ENCODE measurements at regions not wholly inside any gene's neighbourhood (a gene's known extent, or its start where the extent isn't known, plus 50 kb on each side); places are given as distances from the start of the nearest gene placed in this dataset.

GRCh38 chr4:31141095-31141831 lies 421.1 kb downstream of the PCDH7 start (continued):
- TF ChIP-seq, protein P1, sequence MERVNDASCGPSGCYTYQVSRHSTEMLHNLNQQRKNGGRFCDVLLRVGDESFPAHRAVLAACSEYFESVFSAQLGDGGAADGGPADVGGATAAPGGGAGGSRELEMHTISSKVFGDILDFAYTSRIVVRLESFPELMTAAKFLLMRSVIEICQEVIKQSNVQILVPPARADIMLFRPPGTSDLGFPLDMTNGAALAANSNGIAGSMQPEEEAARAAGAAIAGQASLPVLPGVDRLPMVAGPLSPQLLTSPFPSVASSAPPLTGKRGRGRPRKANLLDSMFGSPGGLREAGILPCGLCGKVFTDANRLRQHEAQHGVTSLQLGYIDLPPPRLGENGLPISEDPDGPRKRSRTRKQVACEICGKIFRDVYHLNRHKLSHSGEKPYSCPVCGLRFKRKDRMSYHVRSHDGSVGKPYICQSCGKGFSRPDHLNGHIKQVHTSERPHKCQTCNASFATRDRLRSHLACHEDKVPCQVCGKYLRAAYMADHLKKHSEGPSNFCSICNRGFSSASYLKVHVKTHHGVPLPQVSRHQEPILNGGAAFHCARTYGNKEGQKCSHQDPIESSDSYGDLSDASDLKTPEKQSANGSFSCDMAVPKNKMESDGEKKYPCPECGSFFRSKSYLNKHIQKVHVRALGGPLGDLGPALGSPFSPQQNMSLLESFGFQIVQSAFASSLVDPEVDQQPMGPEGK (CRISPR knock-in tag; IDR thresholded peaks at IDR 0.05; ENCODE audit: borderline replicate concordance) = no peak
- TF ChIP-seq BACH2 (CRISPR knock-in tag; IDR thresholded peaks at IDR 0.05; ENCODE audit: borderline replicate concordance) (no peak), OSR1 (CRISPR knock-in tag; IDR thresholded peaks at IDR 0.05) (no peak), GLIS3 (CRISPR knock-in tag; IDR thresholded peaks at IDR 0.05) (no peak)

DNA sequence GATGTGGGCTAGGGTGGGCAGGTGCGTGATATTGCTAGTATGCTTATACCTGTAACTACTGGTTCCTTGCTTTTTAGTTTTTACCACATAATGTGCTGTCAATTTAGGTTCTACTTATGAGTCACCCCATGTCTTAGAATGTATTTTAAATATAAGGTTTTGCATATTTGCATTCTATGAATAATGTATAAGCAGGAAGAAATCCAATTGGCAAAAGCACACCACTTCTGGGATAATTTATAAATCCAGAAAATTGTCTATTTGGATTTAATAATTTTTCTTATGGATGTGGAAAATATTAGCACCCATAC lies 421.6 kb downstream of the PCDH7 start:
- TF ChIP-seq ZNF565 (CRISPR knock-in tag; conservative IDR thresholded peaks at IDR 0.05; ENCODE audit: low read depth) = no peak
- no peak for TF ChIP-seq OSR1 (CRISPR knock-in tag; IDR thresholded peaks at IDR 0.05)
- TF ChIP-seq TOX (CRISPR knock-in tag; IDR thresholded peaks at IDR 0.05; ENCODE audit: borderline replicate concordance) = no peak
- no peak for TF ChIP-seq POU6F1 (CRISPR knock-in tag; IDR thresholded peaks at IDR 0.05; ENCODE audit: borderline replicate concordance, low read depth)
- TF ChIP-seq BACH2 (CRISPR knock-in tag; IDR thresholded peaks at IDR 0.05; ENCODE audit: borderline replicate concordance) = no peak
- TF ChIP-seq ZFP3 (CRISPR knock-in tag; IDR thresholded peaks at IDR 0.05) = no peak
- no peak for TF ChIP-seq ISL1 (CRISPR knock-in tag; IDR thresholded peaks at IDR 0.05)
- no peak for TF ChIP-seq CREB5 (CRISPR knock-in tag; IDR thresholded peaks at IDR 0.05; ENCODE audit: low read depth)
- no peak for TF ChIP-seq PPARA (CRISPR knock-in tag; IDR thresholded peaks at IDR 0.05; ENCODE audit: borderline replicate concordance)
- no peak for TF ChIP-seq ESRRG (CRISPR knock-in tag; IDR thresholded peaks at IDR 0.05)
- no peak for TF ChIP-seq ARNTL (CRISPR knock-in tag; IDR thresholded peaks at IDR 0.05; ENCODE audit: borderline replicate concordance, low read depth)
- TF ChIP-seq CSDC2 (CRISPR knock-in tag; IDR thresholded peaks at IDR 0.05) = no peak
- no peak for ATAC-seq

GRCh38 chr4:31146366-31146765 lies 426.2 kb downstream of the PCDH7 start:
- no peak for TF ChIP-seq TOX (CRISPR knock-in tag; IDR thresholded peaks at IDR 0.05; ENCODE audit: borderline replicate concordance)
- no peak for TF ChIP-seq TCF4 (CRISPR knock-in tag; IDR thresholded peaks at IDR 0.05; ENCODE audit: borderline replicate concordance)
- no peak for TF ChIP-seq CSDC2 (CRISPR knock-in tag; IDR thresholded peaks at IDR 0.05)
- TF ChIP-seq, protein P2, sequence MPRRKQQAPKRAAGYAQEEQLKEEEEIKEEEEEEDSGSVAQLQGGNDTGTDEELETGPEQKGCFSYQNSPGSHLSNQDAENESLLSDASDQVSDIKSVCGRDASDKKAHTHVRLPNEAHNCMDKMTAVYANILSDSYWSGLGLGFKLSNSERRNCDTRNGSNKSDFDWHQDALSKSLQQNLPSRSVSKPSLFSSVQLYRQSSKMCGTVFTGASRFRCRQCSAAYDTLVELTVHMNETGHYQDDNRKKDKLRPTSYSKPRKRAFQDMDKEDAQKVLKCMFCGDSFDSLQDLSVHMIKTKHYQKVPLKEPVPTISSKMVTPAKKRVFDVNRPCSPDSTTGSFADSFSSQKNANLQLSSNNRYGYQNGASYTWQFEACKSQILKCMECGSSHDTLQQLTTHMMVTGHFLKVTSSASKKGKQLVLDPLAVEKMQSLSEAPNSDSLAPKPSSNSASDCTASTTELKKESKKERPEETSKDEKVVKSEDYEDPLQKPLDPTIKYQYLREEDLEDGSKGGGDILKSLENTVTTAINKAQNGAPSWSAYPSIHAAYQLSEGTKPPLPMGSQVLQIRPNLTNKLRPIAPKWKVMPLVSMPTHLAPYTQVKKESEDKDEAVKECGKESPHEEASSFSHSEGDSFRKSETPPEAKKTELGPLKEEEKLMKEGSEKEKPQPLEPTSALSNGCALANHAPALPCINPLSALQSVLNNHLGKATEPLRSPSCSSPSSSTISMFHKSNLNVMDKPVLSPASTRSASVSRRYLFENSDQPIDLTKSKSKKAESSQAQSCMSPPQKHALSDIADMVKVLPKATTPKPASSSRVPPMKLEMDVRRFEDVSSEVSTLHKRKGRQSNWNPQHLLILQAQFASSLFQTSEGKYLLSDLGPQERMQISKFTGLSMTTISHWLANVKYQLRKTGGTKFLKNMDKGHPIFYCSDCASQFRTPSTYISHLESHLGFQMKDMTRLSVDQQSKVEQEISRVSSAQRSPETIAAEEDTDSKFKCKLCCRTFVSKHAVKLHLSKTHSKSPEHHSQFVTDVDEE (CRISPR knock-in tag; IDR thresholded peaks at IDR 0.05) = no peak
- TF ChIP-seq ZFP3 (CRISPR knock-in tag; IDR thresholded peaks at IDR 0.05) = no peak
- TF ChIP-seq ZNF70 (CRISPR knock-in tag; IDR thresholded peaks at IDR 0.05) = no peak
- no peak for TF ChIP-seq ESRRG (CRISPR knock-in tag; IDR thresholded peaks at IDR 0.05)
- no peak for TF ChIP-seq ISL1 (CRISPR knock-in tag; IDR thresholded peaks at IDR 0.05)
- TF ChIP-seq RARB (CRISPR knock-in tag; IDR thresholded peaks at IDR 0.05) = no peak
- TF ChIP-seq CREB5 (CRISPR knock-in tag; IDR thresholded peaks at IDR 0.05; ENCODE audit: low read depth) = no peak
- no peak for TF ChIP-seq SNAI2 (CRISPR knock-in tag; IDR thresholded peaks at IDR 0.05)
- no peak for TF ChIP-seq ZFP30 (CRISPR knock-in tag; IDR thresholded peaks at IDR 0.05)
- TF ChIP-seq PPARA (CRISPR knock-in tag; IDR thresholded peaks at IDR 0.05; ENCODE audit: borderline replicate concordance) = no peak
- TF ChIP-seq POU6F1 (CRISPR knock-in tag; IDR thresholded peaks at IDR 0.05; ENCODE audit: borderline replicate concordance, low read depth) = no peak
- ATAC-seq = no peak

All from SK-N-SH treated with all-trans-retinoic acid at 6 μM for 48 hours (cell line).